Mononuclear cell (primary cell): ENCODE measurements at regions not wholly inside any gene's neighbourhood (a gene's known extent, or its start where the extent isn't known, plus 50 kb on each side); places are given as distances from the start of the nearest gene placed in this dataset.

Experiments
- H3K27me3 ChIP-seq: 2 replicates; pipeline ENCODE4 v1.6.0; 2011; ENCODE audit warnings: low read length, control low read depth; ENCODE audit not compliant: insufficient read depth
- H3K4me1 ChIP-seq: 2 replicates; pipeline ENCODE4 v1.5.1; 2011; ENCODE audit warnings: mild to moderate bottlenecking, low read length, control low read depth; ENCODE audit not compliant: insufficient read depth
- H3K4me3 ChIP-seq: 2 replicates; pipeline ENCODE4 v1.5.1; 2011; ENCODE audit warnings: mild to moderate bottlenecking, low read length, moderate library complexity
- H3K9me3 ChIP-seq: 2 replicates; pipeline ENCODE4 v1.5.1; 2011; ENCODE audit warnings: low read depth, mild to moderate bottlenecking, control low read depth, low read length

DNA sequence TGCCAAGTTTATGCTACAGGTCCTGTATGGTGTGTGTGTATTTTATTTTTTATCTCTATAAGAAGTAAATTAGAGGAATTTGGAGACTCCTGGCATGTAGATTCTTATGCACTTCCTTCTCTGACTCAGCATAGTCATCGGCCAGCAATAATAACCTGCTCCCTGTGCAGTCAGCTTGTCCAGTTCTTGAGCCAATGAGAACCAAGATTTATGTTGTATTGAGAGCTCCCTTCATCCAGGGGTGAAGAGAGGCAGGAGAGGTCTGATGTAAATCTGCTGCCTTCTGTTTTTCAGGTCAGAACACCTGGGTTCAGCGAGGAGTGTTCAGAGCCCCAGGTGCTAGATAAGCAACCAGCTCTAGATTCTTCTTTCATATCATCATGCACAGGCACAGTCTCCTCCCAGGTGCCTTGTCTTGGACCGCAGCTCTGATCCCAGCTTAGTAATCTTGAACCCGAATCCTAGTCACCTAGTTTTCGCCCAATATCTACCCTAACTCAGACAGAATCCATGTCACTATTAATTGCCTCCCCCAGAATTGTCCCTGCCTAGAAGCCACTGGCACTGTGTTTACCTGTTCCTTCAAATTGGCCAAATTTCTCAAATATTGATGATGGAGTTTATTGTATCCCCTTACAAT, 328.2 kb upstream of the NCAM1 start:
- Histone ChIP-seq H3K27me3 (peaks cover 7% of the 10 kb centered on the region), H3K4me1 (peaks cover 14% of the 10 kb centered on the region), H3K4me3 (no peak overlapping the region), H3K9me3 (no peaks in the 10 kb centered on the region)

DNA sequence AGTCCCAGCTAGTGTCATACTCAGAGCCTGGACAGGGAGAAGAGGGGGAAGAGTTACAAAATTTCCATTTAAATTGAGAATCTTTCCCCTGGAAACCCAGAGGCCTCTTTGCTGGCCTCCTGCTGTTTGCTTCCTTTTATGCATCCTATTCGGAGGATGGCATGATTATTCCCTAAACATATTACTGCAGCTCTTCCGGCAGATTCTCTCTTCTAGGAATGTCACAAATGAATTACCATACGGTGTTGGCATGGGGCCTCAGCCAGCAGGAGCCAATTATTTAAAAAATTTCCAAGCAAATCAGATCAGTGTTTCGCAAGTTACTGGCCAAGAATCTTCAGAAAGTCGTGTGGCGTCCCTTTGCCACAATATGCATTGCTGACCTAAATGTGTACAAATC, 326.7 kb upstream of the NCAM1 start:
- peaks cover 7% of the 10 kb centered on the region for H3K27me3 ChIP-seq
- H3K9me3 ChIP-seq = peaks cover 5% of the 10 kb centered on the region
- H3K4me3 ChIP-seq = no peak overlapping the region
- H3K4me1 ChIP-seq = peaks cover 14% of the 10 kb centered on the region

DNA sequence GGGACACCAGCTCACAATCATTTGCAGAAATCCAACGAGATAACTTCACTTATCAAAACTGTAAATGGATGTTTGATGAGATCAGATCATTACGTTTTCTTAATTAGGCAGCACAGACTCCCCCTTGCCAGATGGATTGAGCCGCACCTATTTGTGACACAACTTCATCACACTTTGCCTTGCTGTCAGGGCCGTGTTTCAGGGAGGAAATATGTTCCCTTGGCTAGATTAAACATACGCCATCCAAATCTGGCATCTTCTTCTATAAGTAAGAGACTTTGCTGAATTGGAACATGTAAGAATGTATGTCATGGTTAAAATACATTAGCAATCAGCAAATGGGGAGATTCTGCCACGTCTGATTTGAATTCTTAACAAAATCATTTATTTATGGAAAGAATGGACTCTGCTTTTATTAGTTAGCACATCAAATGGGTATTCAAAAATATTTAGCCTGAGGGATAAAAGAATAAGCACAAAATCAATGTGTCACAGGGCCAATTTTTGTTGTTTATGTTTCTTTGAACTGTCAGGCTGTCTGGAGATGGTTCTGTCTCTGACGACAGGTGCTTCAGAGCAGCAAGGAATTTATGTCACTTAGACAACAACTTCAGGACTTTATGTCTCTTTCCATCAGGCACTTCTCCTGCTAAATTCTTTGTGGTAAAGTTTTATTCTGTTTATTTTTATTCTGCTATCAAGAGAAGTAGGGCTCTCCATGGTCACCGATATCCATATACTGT, 326.1 kb upstream of the NCAM1 start:
- H3K4me3 ChIP-seq = no peak overlapping the region
- H3K4me1 ChIP-seq = peaks cover 14% of the 10 kb centered on the region
- peaks cover 7% of the 10 kb centered on the region for H3K27me3 ChIP-seq
- peaks cover 11% of the 10 kb centered on the region for H3K9me3 ChIP-seq

DNA sequence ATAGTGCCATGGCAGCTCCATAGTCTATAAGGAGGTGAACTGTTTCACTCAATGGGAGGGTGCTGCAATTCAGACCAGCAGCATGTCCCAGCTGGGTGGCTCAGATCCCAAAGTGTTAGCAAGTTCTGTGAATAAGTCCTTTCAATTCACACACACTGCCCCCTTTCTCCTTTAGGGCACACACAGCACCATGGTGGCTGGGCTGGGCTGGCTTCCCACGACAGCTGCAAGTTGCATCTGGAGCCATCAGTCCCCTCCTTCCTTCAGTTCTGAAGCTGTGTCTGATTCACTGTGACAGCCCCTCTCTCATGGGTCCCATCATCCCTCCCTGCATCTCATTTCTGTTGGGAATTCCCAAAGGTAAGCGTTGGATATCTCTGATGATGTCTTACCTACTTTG, 324.1 kb upstream of the NCAM1 start:
- Histone ChIP-seq H3K4me3 (no peak overlapping the region), H3K9me3 (peaks cover 13% of the 10 kb centered on the region), H3K27me3 (peaks cover 7% of the 10 kb centered on the region), H3K4me1 (peaks cover 3% of the 10 kb centered on the region)

DNA sequence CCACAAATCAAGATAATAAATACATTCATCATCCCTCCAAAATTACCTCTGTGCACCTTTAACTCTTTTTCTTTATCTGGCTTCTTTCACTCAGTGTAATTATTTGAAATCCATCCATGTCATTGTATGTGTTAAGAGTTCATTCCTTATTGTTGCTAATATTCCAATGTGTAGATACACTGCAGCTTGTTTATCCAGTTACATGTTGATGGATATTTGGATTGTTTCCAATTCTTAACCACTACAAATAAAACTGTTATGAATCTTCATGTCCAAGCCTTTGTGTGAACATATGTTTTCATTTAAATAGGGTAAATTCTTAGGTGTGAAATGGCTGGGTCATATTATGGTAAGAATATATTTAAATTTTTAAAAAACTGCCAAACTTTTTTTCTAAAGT, 323.3 kb upstream of the NCAM1 start:
- no peak overlapping the region for H3K4me3 ChIP-seq
- H3K4me1 ChIP-seq = peaks cover 3% of the 10 kb centered on the region
- peaks cover 17% of the 10 kb centered on the region for H3K9me3 ChIP-seq
- H3K27me3 ChIP-seq = peaks cover 10% of the 10 kb centered on the region

DNA sequence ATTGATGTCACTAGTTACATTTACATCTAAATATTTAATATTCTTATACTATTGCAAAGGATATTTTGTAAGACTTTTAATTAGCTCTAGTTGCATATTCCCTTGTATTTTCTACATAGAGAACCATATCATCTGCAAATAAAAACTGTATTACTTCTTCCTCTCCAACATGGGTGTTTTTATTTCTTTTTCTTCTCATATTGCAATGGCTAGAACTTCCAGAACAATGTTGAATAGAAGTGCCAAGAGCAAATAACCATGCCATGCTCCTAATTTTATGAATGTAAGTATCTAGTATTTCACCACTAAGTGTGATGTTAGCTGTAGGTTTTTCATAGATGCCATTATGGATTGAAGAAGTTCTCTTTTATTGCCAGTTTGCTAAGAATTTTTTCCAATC, 321.8 kb upstream of the NCAM1 start:
- Histone ChIP-seq H3K4me3 (no peak overlapping the region), H3K4me1 (no peaks in the 10 kb centered on the region), H3K27me3 (peaks cover 12% of the 10 kb centered on the region), H3K9me3 (peaks cover 20% of the 10 kb centered on the region)

DNA sequence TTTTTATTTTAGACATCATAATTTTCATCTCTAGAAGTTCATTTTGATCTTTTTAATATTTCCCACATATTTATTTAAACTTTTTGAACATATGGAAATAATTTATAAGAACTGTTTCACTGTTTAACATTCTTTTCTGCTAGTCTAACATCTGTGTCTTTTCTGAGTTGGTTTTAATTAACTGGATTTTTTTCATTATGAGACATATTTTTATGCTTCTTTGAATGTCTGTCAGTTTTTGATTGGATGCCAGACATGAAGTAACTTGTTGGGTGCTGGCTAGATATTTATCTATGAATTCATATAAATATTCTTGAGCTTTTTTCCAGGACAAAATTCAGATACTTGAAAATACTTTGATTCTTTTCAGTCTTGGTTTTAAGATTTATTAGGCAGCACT, 317.8 kb upstream of the NCAM1 start:
- Histone ChIP-seq H3K4me3 (no peak overlapping the region), H3K9me3 (peaks cover 20% of the 10 kb centered on the region), H3K27me3 (peaks cover 4% of the 10 kb centered on the region), H3K4me1 (no peaks in the 10 kb centered on the region)

DNA sequence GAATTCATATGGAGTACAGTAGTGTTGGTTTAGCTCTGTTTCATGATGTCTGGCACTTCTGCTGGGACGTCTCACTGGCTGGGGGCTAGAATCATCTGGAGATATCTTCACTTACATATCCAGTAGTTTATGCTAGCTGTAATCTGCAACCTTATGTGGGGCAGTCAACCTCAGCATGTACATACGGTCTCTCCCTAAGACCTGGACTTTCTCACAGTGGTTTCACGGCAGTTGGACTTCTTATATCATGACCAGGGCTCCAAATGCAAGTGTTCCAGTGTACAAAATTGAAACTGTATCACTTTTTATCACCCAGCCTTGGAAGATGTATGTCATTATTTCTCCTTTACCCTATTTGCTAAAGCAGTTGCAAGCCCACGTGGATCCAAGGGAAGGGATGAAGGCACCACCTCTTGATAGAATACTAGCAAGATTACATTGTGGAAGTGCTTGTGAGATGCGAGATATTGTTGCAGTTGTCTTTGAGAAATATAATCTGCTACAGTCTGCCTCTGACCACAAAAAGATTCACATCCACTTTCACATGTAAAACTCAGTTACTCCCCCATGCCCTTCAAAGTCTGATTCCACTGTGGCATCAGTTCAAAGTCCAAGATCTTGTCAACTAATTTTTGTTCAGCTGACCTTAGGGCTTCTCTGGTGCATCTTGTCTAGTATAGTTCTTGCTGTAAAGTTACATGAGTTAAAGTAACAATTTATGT, 316.6 kb upstream of the NCAM1 start:
- Histone ChIP-seq H3K9me3 (peaks cover 15% of the 10 kb centered on the region), H3K4me3 (no peak overlapping the region), H3K27me3 (peaks cover 4% of the 10 kb centered on the region), H3K4me1 (no peaks in the 10 kb centered on the region)

DNA sequence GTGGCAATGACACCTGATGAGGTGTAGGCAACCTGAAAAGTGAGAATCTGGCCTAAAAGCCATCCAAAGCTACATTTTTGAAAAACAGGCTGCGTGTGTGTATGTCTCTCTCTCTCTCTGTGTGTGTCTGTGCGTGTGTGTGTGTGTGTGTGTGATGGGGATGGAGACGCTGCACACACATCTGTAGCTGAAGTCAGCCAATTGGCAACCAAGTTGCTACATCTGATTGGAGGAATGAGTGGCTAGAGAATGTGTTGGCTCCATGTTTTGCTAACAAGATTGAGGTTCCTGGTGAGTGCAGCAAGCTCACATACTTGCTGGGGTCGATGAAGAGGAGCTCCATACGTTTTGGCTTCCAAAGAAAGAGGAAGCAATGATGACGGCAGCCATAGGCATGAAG, 311.4 kb upstream of the NCAM1 start:
- H3K4me1 ChIP-seq = no peaks in the 10 kb centered on the region
- H3K9me3 ChIP-seq = no peaks in the 10 kb centered on the region
- no peak overlapping the region for H3K4me3 ChIP-seq
- no peaks in the 10 kb centered on the region for H3K27me3 ChIP-seq

DNA sequence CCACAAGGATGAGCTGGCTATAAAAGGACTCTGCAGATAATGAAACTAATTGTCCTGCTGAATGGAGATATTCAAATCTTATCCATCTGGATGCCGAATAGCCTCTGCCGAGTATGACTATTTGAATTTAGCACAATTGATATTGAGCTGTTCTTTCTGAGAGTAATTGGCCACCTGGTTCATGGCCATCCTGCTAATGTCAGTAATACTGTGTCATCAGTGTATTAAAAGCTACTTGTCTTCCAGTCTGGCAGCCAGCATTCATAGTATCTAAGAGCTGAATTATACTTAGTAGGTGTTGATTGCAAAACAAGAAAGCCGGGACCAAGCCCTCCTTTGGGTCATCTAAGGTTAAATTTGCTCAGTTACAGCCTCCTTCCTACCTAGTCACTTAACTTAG, 310.7 kb upstream of the NCAM1 start:
- Histone ChIP-seq H3K4me3 (no peak overlapping the region), H3K9me3 (no peaks in the 10 kb centered on the region), H3K4me1 (no peaks in the 10 kb centered on the region), H3K27me3 (no peaks in the 10 kb centered on the region)

DNA sequence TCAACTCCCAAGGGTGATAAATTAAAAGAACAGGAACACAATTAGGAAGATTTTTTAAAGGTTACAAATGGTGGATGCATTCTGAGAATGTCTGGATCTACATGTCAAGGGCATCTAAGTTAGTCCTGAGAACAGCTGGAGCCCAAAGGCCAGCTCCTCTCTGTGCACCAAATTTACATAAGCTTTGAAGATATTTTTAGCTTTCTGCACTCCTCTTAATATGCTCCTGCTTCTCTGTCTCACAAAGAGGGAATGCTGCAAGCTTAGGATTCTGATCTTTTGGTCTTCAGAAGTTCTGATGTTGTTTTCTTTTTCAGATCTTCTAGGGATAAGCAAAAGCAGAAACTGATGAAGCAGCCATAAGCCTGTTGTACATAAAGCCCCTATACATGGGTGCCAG, 309.8 kb upstream of the NCAM1 start:
- Histone ChIP-seq H3K27me3 (no peaks in the 10 kb centered on the region), H3K9me3 (no peaks in the 10 kb centered on the region), H3K4me1 (no peaks in the 10 kb centered on the region), H3K4me3 (no peak overlapping the region)

DNA sequence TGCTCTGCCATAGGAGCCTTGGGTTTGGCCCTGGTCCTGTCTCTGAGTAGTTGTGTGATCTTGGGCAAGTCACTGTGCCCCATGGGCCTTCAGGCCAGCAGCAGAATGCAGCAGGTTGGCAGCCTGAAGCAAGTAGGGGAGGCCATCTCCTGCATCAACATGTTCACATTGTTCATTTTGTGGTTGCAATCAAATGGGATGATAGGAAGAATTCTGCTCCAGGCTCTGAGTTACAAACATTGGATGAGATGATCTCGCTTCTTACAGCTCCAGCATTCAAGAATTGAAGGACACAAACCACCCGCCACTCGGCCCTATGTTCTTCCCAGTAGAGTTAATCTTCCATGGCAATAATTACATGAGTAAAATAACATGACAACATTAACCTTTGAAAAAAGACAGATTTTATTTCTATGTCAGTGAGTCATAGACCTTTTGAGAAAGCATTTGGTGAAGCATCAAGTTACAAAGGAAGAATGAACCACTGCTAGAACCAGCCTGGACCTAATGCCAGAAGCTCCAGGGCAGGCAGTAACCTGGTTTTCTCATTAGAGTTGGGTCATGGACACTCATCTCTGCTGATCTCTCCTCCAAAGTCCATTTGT, 308.3 kb upstream of the NCAM1 start:
- Histone ChIP-seq H3K9me3 (no peaks in the 10 kb centered on the region), H3K27me3 (no peaks in the 10 kb centered on the region), H3K4me3 (no peak overlapping the region), H3K4me1 (no peaks in the 10 kb centered on the region)

DNA sequence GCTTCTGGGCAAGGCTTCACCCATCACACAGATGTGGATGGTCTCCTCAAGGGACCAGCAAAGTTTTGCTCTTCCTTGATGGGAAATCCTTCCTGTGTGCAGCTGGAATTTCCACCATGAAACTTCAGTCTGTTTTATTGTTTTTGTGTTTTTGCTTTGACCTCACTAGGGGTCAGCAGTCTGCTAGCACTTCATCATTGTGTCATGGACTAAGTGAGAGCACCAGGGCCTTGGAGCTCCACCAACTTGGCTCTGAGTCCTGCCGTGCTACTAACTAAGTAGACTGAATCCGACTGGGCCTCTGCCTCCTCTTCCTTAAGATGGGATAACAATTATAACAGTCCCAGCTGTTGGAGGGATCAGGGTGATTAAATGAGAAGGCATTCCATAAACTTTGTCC, 305.8 kb upstream of the NCAM1 start:
- H3K9me3 ChIP-seq = no peaks in the 10 kb centered on the region
- no peaks in the 10 kb centered on the region for H3K4me1 ChIP-seq
- H3K4me3 ChIP-seq = no peak overlapping the region
- no peaks in the 10 kb centered on the region for H3K27me3 ChIP-seq

DNA sequence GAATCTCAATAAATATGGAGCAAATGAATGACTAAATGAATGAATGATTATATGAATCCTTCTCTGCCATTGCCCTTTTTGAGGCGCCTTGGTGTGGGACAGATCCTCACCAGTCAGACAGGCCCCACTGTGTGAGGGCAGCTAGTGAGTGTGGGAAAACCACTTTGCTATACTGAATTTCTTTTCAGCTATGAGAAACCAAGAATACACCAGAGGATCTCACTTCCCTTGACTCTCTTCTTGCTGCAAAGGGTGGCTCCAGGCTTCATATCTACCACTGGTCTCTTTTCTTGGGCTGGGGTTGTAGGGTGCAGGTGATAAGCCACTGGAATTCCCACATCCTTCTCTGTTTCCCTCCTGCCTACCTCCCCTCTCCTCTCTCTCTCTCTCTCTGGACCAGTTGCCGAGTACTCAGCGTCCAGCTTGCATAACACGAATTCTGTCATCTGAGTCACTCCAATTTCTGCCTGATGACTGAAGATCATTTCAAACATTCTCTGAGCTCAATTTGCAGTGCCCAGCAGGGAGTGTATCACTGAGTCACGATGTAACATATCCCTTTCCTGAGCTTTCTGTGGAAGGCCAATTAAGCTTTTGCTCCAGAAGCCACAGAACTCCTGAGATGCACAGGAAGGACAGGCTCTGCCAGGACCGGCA, 304.3 kb upstream of the NCAM1 start:
- no peak overlapping the region for H3K4me3 ChIP-seq
- H3K4me1 ChIP-seq = no peaks in the 10 kb centered on the region
- no peaks in the 10 kb centered on the region for H3K9me3 ChIP-seq
- no peaks in the 10 kb centered on the region for H3K27me3 ChIP-seq

DNA sequence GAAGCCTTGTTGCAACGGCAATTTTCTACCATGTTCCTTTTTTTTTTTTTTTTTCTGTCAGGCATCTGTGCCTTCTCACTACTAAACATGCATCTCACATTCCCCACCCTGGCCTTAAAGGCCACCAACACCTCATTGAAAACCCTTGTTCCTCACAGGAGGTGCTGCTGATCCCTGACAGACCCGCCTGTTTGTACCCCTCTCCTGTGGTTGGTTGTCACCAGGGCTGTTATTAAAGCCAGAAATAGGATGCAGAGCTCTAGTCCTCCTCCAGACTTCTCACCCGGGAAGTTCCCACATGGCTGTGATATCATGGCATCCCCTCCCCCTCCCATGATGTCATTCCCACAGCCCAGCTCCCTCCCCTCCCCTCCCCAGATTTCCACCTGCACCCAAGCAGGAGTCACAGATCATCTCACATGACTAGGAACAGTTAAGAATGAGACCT, 302.8 kb upstream of the NCAM1 start:
- Histone ChIP-seq H3K9me3 (no peaks in the 10 kb centered on the region), H3K4me3 (no peak overlapping the region), H3K4me1 (no peaks in the 10 kb centered on the region), H3K27me3 (no peaks in the 10 kb centered on the region)
